ENCODE measurements at regions not wholly inside any gene's neighbourhood (a gene's known extent, or its start where the extent isn't known, plus 50 kb on each side); places are given as distances from the start of the nearest gene placed in this dataset.

GRCh38 chr5:116664988-116665387, 90.4 kb upstream of the SEMA6A start (continued):
- TF ChIP-seq ZBTB11 (CRISPR knock-in tag; IDR thresholded peaks at IDR 0.05) (no peak), NR2C2 (IDR thresholded peaks at IDR 0.05; ENCODE audit: borderline replicate concordance, control insufficient read depth, insufficient read length, low read depth) (no peak), NR2C1 (IDR thresholded peaks at IDR 0.05) (no peak), ZNF622 (IDR thresholded peaks at IDR 0.05) (no peak), ATF2 (IDR thresholded peaks at IDR 0.05; ENCODE audit: low read length) (no peak), JUND (IDR thresholded peaks at IDR 0.05; ENCODE audit: low read depth, low read length) (no peak), USF2 (IDR thresholded peaks at IDR 0.05; ENCODE audit: borderline replicate concordance, low read depth, low read length) (no peak), NFYB (IDR thresholded peaks at IDR 0.05; ENCODE audit: insufficient read depth, low read depth, low read length) (no peak), SPI1 (IDR thresholded peaks at IDR 0.05; ENCODE audit: borderline replicate concordance, insufficient read depth, low read depth, low read length) (no peak), CUX1 (IDR thresholded peaks at IDR 0.05; ENCODE audit: insufficient replicate concordance, low read depth, low read length) (no peak), HDAC6 (IDR thresholded peaks at IDR 0.05; ENCODE audit: unreplicated experiment) (no peak), POLR2AphosphoS2 (IDR thresholded peaks at IDR 0.05; ENCODE audit: low read depth, low read length) (no peak), EZH2 (IDR thresholded peaks at IDR 0.05; ENCODE audit: borderline replicate concordance, control insufficient read depth, low read depth, low read length) (no peak), HDAC2 (IDR thresholded peaks at IDR 0.05) (no peak), RELB (IDR thresholded peaks at IDR 0.05; ENCODE audit: low read depth) (no peak), BMI1 (IDR thresholded peaks at IDR 0.05; ENCODE audit: borderline replicate concordance) (no peak)

Measured in GM12878 (cell line).